H1 (cell line): ENCODE measurements at regions not wholly inside any gene's neighbourhood (a gene's known extent, or its start where the extent isn't known, plus 50 kb on each side); places are given as distances from the start of the nearest gene placed in this dataset.

Experiments used
- EGR1 ChIP-seq: IDR thresholded peaks from 2 replicates; pipeline ENCODE4 v1.6.1; 2011; ENCODE audit warnings: low read depth, low read length, borderline replicate concordance
- JUN ChIP-seq: IDR thresholded peaks from 2 replicates; pipeline ENCODE4 v1.6.1; 2011; ENCODE audit warnings: low read depth, mild to moderate bottlenecking, improper control_type of control experiment, low read length
- POLR2AphosphoS5 ChIP-seq: IDR thresholded peaks from 2 replicates; pipeline ENCODE4 v1.6.1; 2011; ENCODE audit warnings: low read depth, low read length
- SRF ChIP-seq: IDR thresholded peaks from 2 replicates; pipeline ENCODE4 v1.6.1; 2011; ENCODE audit warnings: mild to moderate bottlenecking, low read depth, low read length, moderate library complexity
- ZNF274 ChIP-seq: IDR thresholded peaks from 2 replicates; pipeline ENCODE4 v1.7.0; 2012; ENCODE audit warnings: low read length, borderline replicate concordance; ENCODE audit errors: extremely low read depth
- TF ChIP-seq, protein P1 (sequence below): IDR thresholded peaks from 2 replicates; pipeline ENCODE4 v1.6.1; 2012; ENCODE audit warnings: low read length, inconsistent platforms

- TF ChIP-seq EGR1 (no peak), POLR2AphosphoS5 (no peak), JUN (no peak), ZNF274 (no peak), SRF (no peak)
- TF ChIP-seq, protein P1, sequence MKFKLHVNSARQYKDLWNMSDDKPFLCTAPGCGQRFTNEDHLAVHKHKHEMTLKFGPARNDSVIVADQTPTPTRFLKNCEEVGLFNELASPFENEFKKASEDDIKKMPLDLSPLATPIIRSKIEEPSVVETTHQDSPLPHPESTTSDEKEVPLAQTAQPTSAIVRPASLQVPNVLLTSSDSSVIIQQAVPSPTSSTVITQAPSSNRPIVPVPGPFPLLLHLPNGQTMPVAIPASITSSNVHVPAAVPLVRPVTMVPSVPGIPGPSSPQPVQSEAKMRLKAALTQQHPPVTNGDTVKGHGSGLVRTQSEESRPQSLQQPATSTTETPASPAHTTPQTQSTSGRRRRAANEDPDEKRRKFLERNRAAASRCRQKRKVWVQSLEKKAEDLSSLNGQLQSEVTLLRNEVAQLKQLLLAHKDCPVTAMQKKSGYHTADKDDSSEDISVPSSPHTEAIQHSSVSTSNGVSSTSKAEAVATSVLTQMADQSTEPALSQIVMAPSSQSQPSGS, result no peak
- TF ChIP-seq, all 59 proteins: peak for 0
Measured at GRCh38 chr2:150608341-150608740, 120.9 kb upstream of the RND3 start (continued).
